HG03558 (cell line): ENCODE measurements at regions not wholly inside any gene's neighbourhood (a gene's known extent, or its start where the extent isn't known, plus 50 kb on each side); places are given as distances from the start of the nearest gene placed in this dataset.

Experiments used
- ATAC-seq: cut with Tn5 transposase; IDR thresholded peaks from one replicate; pipeline ENCODE4 v1.9.1; 2021; ENCODE audit warnings: moderate number of reproducible peaks; ENCODE audit not compliant: unreplicated experiment; ENCODE audit errors: extremely low read depth

DNA sequence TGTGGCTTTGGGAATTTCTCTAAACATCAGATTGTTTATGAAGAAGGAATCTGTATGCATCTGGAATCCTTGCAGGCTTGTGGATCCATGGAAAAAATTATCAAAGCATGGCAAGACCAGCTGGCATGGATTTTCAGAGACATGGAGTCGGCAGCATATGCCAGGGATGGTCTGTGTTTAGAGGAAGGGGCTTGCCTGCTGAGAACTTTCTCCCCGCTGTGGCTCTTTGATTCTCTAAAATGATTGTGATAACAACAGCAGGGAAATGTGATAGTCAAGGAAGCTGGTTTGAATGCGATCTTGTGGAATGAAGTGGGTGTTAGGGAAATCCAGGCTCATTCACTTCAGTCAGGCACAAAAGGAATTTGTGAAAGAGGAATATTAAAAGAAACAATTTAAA is 245.7 kb upstream of the THRB start:
- no peak for ATAC-seq

DNA sequence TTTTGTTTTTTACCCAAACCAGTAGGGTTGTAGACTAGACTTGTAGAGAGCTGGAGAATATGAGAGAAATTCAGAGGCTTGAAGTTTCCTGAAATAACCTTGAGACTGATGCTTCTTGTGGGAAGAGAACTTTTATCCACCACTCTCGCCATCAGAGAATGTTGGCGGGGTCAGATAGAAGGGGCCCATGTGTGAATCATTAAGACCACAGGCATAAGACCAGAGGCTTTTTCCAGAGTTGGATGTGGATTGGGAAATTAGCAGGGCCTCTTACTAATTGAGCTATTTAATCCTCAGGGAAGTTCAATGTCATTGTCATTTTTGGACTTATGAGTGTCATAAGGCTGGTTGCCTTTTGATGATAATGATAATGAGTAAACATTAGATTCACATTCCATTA is 246.9 kb upstream of the THRB start:
- ATAC-seq, result no peak

DNA sequence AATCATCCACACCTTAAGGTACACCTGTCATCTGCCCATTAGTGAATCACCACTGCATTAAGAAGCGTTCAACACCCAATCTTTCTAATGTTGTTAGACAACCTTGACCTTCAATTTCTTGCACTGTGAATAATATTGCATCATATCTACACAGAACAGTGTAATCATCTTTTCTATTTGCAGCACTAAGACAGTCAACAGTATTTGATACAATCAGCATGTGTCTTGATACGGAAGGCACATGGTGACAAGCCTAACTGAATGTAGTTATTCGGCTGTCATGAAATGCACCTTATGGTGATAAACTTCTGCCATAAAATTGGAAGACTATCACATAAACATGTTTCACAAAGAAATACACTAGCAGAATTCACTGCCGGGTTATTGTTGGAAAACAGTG is 253.9 kb upstream of the THRB start:
- no peak for ATAC-seq

DNA sequence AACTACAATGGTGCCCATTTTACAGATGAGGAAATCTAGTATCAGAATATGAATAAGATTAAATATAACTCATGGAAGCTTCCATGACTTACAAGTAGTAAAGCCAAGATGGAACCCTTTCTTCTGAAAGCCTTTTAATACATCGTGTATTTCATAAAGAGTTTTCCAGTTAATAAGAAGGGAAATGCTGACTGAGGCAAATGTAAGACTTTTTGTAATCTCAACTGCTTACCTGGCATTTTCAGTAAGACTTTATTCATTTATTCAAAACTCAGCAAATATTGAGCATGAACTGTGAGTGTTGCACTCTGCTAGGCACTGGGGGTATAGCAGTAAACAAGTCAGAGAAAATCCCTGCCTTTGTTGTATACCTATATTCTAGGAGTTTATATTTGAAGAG is 256.4 kb upstream of the THRB start:
- no peak for ATAC-seq

DNA sequence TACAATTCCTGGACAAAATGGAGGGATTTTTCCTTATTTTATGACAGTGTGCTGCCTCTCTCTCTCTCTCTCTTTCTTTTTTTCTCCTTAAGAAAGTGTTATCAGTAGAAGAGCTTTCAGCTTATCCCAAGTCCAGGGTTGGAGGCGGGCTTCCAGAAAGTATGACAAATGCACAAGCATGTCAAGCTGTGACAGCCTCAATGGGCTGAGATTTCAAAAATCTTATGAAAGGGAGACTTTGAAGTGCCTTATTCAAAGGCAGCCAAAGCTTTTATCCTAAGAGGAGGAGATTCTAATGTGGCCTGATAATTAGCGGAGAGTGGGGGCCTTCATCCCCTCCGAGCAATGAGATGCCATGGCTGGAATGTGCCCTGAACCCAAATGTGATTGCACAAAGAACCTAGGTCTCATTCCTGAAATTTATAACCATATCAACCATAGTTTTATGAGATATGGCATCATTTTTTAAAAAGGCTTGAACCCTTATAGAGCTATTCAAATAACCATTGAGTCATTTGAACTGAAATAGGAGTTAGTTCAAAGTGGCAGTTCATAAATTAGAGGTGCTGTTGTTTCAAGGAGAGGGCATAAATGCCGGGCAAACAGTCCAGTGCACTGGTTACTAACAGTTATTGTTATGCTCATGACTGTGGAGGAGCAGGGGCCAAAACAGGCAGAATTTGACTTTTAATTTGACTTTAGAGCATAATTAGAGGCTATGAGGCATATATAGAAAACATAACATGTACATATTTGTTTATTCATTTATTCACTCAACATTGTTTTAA is 261.6 kb upstream of the THRB start:
- ATAC-seq, result no peak

DNA sequence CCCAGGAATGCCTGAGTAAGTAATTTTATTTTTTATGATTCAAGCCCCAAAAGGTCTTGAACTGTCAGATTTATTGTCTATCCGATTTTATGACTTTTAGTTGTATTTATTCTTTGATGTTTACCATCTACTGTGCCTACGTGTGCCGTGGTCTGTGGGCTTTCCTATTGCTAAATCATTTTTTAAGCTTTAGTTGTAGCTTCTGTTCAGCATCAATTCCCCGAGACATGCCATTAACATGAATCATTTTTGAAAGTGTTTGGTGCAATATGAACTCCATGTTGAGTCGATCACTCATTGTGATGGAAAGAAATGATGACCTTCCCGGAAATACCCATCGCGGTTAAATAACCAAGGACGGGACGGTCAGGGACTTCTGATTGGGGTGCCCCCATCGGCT is 268.7 kb upstream of the THRB start:
- ATAC-seq, result no peak

DNA sequence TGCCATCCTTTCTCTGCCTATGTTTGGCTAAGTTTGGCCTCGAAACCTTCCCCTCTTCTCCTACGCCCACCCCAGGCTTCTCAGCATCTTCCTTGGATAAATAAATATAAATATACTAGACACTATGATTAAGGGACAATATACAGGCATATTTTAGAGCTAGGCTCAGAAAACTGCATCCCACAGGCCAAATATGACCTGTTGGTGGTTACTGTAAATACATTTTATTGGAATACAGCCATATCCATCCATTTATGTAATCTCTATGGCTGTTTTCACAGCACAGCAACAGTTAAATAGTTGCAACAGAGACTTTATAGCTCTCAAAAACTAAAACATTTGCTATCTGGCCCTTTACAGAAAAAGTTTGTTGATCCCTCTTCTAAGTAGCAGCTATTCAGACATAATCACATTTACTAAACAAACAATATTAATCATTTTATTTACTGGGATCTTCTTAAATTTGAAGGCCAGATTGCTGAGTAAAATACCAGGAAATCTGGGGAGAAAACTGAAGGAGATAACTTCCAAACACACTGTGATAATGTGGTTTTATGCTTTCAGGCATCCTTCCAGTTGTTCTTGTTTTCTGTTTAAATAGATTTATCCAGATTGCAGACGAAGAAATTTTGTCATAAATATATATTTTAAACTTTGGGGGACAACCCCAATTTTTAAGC is 269.7 kb upstream of the THRB start:
- ATAC-seq, result no peak

DNA sequence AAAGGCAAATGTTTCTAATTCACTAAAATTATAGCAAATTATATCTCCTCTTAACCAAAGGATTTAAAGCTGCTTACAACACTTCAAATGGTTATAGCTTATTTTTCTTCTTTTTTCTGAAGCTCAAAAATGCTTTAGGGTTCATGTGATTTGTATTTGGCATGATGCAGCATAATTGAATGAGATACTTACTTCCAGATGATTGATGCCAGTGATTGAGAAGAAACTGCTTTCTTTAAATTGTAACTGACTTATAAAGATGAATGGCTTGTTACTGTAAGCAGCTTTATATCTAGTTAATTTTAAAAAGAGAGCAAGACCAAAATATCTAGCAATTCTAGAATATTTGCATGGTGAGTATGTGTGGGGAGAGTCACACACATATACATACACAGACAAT is 270.7 kb upstream of the THRB start:
- no peak for ATAC-seq

DNA sequence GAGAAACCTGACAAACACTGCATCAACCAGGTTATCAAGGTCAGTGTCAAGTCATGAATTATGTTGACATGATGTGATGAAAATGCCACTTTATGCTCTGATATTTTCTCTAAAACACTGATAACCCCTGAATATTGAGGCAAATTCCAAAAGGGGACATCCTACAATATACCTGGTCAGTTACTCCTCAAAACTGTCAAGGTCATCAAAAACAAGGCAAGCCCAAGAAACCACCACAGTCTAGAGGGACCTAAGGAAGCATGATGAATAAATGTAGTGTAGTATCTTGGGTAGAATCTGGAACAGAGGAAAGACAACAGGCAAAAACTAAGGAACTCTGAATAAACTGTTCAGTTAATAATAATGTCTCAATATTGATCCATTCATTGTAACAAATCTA is 275.3 kb upstream of the THRB start:
- ATAC-seq, result no peak

DNA sequence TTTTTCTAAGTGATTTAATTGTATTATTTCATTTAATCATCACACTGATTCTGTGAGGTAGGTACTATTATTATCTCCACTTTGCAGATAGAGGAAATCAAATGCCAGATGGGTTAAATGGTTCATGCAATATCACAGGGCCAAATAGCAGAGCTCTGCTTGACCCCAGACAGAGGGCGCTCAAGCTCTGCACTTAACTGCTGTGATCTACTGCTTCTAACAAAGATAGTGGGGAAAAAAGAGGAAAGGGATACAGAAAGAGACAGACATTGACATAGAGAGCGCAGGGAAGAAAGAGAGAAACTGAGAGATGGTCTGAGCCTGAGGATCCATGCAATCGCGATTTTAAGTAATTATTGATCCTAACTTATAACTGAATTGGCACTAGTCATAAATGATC is 279.1 kb upstream of the THRB start:
- peak; percentile 54 for ATAC-seq

DNA sequence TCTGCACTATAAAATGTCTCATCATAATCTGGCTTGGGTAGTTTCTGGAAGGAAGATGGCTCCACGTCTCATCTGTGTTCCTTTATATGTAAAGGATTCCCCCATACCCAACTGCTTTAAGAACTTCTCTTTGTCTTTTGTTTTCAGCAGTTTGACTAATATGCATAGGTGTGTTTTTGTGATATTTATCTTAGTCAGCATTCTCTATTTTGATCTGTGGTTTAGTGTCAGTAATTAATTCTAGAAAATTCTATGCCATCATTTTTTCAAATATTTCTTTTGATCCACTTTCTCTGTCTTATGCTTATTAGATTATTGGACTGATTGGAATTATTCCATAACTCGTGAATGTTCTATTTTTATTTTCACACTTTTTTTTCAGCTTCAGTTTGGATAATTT is 286.3 kb upstream of the THRB start:
- no peak for ATAC-seq

DNA sequence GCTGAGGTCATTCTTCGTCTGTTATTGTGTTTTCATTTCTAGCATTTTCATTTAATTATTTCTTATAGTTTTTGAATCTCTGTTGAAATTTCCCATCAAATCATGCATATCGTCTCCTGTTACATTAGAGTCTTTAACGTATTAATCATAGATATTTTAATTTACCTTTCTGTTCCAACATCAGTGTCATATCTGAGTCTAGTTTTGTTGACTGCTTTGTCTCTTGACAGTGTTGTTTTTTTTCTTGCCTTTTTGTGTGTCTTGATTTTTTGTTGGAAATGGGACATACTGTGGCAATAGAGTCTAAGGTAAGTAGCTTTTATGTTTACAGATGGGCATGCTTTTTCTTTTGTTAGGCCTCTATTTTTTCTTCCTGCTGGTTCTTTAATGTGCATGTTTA is 286.8 kb upstream of the THRB start:
- ATAC-seq, result no peak

DNA sequence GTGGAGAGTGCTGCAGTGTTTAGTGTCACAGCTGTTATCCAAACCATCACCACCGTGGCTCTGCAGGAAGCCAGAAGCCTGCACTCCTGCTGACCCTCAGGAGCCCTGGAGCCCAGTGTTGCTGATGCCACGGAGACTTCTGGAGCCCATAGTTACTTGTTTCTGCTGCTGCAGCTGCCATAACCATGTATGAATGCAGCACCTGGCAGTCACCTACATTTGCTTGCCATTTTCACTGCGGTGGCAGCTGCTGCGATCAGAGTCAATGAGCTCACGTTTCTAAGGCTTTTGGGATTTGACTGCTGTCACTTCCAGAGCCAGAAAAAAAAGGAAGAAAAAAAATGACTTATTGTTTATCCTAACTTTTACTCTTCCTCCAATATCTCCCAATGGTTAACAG is 299.2 kb upstream of the THRB start:
- no peak for ATAC-seq

DNA sequence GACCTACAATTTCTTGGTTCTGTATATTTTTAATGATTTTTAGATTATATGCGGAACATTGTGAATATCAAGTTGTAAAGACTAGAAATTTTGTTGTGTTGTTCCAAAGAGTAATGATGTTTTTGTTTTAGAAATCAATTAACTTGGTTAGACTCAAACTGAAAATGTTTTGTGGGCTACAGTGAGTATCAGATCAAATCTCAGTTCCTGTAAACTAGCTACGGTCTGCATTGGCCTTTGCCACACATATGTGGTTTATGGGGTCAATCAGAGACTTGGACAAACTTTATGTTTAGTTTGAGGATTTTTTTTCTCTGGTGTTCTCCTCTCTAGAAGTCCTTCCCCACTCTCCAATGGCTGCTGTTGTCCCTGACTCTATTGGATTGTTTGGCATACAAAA is 308.0 kb upstream of the THRB start:
- peak; percentile 99 for ATAC-seq

DNA sequence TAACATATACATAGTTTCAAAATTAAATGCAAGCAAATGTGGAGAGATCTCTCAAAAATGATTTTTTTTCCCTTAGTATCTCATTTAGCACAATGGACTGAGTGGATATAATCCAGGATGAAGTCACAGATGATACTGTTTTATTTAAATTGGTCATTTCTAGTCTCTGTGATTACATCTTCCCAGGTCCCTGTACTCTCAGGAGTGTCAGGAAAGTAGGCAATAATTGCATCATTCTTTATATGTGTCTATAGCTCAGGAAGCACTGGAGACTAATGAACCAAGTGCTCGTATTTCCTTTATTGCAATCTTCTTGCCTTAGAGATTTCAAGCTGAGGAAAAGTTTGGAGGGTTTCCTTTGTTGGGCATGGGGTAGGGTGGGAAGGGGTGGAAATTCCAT is 309.4 kb upstream of the THRB start:
- ATAC-seq, result no peak

DNA sequence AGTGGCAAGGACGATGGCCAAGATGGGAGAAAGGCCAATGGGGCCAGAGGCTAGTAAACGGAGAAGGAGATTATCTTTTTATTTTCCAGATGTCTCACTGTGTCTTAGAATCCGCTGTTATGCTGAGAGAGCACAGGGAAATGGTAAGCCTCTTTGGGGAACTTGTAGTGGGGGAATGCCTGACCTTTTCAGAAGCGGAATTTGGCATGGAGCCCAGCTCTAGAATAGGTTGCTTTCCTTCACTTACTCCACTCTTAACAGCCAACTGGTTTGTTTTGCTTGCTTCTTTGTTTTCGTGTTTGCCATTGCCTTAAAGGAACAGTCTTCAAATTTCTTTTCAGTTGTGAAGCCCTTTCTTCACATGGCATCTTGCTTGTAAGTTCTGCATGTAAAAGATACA is 316.2 kb upstream of the THRB start:
- no peak for ATAC-seq

DNA sequence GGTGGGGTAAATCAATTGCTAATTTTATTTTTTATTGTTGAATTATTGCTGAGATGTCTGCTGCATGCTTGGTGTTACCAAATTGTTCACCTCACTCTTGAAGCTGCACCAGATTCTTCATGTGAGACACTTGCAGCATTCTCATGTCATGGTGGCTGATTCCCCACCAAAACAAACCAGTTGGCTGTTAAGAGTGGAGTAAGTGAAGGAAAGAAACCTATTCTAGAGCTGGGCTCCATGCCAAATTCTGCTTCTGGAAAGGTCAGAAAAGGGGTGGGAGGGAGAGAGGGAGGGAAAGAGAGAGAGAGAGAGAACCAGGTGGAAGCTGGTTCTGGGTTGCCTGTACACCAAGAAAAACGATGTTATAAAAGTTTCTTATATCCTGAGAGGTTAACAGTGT is 317.5 kb upstream of the THRB start:
- ATAC-seq, result no peak

DNA sequence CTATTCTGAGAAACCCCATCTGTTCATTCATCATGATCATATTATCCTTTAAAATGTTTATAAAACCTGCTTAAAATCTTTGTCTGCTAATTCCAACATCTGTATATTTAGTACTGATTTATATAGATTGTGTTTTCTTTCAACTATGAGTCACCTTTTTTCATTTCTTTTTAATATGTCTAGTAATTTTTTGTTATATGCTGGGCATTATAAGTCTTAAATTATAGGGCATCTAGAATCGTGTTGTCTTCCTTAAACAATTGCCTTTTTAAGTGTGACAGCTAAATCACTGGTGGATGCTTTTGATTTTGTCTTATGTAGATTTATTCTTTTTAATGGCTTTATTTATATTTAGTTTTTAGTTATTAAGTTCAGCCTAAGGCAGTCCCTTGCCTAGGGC is 323.4 kb upstream of the THRB start:
- ATAC-seq, result no peak

DNA sequence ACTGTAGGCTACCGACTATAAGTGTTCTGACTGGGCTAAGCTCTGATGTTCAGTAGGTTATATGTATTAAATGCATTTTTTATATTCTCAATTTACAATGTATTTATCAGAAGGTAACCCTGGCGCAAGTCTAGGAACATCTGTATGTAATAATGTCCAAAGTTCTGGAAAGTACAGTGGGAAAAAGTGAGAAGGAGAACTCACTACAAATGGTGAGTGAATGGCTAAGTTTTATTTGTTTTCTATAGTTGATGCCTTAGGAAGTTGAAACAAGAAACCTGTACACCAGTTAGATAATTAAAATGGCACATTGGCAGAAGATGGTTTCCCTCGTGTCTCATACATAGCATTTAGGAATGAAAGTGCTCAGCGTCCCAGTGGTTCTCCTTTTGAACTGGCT is 333.4 kb upstream of the THRB start:
- no peak for ATAC-seq

DNA sequence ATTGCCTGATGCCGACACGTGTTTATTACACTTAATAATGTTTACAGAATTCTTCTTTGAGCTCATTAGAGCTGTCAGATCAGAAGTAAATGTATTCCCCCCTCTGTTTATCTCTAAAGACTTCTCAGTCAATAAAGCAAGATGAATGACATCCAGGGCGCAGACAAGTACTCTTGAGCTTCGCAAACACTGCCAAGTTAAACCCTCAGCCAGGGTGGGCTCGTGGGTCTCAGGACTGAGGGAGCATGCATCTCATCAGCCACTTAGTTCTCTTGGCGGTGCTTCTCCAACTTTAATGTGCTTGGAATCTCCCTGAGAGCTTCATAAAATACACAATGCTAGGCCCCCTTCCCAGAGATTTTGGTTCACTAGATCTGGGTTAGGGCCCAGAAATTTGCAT is 333.9 kb upstream of the THRB start:
- ATAC-seq, result no peak

DNA sequence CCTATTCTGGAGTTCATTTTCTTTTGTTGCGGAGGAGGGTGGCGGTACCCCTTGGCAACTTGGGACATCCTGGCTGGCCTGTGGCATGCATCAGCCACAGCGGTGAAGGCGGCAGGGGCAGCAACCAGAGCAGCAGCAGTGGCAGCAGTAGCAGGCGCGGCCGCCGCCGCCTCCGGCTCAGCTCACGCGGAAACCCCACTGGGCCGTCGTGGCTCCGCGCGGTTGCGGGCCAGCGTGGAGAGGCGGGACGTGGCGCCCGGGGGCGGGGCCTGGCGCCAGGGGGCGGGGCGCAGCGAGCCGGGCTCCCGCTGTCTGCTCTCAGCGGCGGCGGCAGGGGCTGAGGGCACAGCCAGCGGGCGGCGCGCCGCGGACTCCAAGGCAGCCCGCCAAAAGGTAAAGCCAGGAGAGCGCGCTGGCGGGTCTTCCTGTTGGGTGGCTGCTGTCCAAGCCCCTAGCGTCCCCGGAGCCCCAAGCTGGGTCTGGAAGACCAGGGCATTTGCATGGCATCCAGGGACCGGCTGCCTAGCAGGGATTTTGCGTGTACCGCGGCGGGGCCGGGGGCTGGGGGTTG is 334.4 kb upstream of the THRB start:
- no peak for ATAC-seq
